OCI-LY3 (cell line): ENCODE measurements at regions not wholly inside any gene's neighbourhood (a gene's known extent, or its start where the extent isn't known, plus 50 kb on each side); places are given as distances from the start of the nearest gene placed in this dataset.

Source experiments
- CTCF ChIP-seq: fragments of 200-600, 300-600 bp; sonication (generic); IDR thresholded peaks from 2 replicates; pipeline ENCODE4 v1.5.1; 2014; ENCODE audit warnings: antibody characterized with exemption, low read length, low read depth
- EZH2phosphoT487 ChIP-seq: fragments of 200-600 bp; shearing (Covaris generic); IDR thresholded peaks from 2 replicates; pipeline ENCODE4 v1.6.1; 2018; ENCODE audit warnings: antibody characterized with exemption, mixed run types, low read depth

GRCh38 chr18:26700201-26700600 lies 151.8 kb upstream of the KCTD1 start:
- no peak for TF ChIP-seq CTCF
- TF ChIP-seq EZH2phosphoT487 = no peak
